IPS DF 4.7 (cell line): ENCODE measurements at regions not wholly inside any gene's neighbourhood (a gene's known extent, or its start where the extent isn't known, plus 50 kb on each side); places are given as distances from the start of the nearest gene placed in this dataset.

Experiments
- DNase-seq: peaks from one replicate; pipeline ENCODE4 v3.0.0-alpha.2; 2013; ENCODE audit warnings: low spot score; ENCODE audit errors: extremely low read depth

DNA sequence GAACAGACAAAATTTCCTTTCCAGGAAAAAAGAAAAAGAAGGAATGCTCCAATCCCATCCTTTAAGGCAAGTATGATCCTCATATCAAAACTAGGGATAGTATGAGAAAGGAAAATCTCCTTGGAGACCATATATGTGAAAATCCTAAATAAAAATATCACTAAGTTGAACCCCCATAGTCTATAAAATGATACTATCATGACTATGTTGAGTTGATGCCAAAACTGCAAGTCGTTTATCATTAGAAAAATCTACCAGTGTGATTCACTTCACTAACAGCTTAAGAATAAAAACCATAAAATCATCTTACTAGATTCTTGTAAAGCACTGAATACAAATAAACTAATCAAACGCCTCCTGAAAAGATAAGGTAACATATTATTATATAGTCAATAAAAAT, 76.6 kb upstream of the STXBP5 start:
- DNase-seq, result no peak

DNA sequence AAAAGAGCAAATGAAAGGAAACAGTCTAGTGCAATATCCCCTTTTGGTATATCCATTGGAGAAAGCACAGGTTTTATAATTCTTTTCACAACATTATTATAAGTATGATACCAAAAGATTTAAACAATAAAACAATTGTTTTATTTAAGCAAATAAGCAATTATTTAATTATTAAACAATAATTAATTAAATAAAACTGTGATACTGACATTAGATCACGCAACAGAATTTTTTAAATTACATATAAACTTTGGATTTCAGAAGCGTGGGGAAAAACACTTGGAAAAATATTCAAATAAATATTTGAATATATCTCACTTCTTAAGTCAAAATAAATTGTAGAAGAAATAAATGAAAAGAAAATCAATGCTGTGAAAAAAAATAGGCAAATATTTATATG, 76.2 kb upstream of the STXBP5 start:
- DNase-seq, result no peak

DNA sequence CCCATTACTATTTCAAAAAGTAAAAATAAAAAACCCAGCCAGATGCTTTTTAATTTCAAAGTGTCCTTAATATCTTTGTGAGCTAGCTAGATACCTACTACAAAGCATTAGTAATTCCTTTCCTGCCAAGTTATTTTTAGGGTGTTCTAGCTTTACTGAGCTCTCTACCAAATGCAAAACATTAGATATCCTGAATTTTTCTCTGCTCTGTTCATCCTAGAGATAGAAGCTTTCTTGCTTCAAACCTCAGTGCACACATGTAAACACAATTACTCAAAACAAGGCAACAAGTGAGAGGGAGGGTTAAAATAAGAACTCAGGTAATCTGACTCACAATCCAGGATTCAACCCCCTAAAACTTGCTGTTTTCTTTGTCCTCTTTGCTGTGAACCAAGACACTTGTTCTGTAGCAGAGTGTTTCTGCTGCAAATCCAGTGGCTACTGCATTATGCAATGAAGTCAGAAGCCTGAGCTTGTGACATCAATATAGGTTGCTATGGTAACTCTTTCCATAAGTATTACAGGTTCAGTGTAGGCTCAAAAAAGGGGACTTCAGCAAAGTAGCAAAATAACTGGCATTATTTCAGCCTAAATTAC, 72.6 kb upstream of the STXBP5 start:
- no peak for DNase-seq

DNA sequence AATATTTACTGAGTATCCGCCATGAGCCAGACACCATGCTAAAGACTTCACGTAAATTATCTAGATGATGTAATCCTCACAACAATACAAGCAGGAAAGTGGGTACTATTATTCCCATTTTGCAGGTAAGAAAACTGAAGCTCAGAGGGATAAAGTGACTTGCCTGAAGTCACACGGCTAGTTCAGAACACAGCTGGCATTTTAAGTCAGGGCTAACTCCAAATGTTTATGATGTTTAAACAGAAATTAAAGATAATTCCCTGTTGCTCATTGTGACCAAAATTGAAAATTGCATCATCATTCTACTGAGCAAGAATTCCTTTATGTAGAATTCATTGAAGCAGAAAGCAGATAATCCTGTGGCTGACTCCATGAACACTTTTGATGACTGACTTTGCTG, 71.3 kb upstream of the STXBP5 start:
- DNase-seq, result no peak

DNA sequence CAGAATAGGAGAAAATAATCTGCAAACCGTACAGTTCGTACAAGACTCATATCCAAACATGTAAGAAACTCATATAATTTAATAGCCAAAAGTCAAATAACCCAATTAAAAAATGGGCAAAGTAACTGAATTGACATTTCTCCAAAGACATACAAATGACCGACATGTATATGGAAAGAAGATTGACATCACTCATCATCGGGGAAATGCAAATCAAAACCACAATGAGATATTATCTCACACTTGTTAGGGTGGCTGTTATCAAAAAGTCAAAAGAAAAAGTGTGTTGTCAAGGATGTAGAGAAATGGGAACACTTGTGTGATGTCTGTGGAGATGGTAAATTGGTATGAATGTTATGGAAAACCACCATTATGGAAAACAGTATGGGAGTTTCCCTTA, 70.5 kb upstream of the STXBP5 start:
- DNase-seq, result no peak

DNA sequence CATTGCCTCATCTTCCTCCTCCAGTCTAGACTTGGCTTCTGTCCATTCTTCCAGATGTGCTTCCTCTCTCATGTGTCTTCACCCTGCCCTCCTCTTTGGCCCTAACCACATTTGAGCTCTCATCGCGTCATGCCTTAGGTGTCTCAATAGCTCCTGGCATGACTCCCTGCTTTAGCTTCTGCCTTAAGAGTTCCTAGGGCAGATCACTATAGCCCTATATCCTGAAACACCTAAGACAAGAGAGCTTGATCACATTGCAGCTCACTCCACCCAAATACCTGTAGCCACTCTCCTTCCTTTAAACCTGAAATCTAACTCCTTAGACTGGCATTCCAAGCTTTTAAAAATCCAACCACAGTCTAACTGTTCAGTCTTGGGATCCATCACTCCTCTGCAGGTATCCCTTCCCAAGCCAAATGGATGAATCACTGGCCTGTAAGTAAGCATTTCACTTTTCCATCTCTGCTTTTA, 69.0 kb upstream of the STXBP5 start:
- no peak for DNase-seq

DNA sequence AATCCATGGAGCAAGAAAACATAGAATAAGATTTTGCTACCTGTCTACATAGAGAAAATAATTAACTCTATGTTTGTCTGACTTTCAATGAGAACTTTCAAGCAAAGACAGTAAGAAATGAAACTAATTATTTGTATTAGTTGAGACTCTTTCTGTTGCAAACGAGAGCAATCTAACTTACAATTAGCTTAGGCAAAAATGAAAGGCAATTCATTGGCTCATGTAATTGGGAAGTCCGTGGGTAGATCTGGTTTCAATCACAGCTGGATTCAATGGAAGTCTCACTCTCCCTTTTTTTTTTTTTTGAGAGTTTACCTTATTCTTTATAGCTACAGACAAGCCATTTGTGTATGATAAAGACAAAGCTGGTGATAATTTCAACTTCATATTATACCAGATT, 68.2 kb upstream of the STXBP5 start:
- DNase-seq, result no peak

DNA sequence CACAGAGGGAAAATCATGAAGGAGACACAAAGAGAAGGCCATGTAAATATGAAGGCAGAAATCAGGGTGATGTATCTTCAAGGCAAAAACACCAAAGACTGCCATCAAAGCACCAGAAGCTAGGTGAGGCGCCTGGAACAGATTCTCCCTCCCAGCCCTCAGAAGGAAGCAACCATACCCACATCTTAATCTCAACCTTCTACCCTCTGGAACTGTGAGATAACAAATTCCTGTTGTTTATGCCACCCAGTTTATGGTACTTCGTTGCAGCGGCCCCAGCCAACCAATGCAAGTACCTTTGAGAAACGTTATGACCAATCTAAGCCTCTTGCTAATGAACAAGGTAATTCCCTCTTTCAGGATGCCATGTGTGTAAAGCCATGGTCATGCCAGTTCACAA, 66.2 kb upstream of the STXBP5 start:
- DNase-seq, result no peak

DNA sequence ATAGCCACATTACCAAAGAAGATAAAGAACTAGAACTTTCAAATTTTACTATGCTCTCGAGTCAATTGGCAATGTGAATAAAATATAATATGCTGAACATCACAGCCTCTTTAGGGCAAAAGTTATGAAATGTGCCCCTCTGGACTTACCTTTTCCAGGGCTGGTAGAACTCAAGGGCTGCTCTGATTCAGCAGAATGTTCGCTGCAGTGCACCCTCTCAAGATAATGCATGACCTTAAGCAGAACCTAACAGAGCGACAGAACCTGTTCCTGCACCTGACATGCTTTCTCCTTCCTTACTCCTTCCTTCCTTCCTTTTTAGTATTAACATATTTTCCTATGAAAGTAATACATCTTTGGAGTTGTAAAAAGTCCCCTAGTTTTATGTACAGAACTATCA, 65.4 kb upstream of the STXBP5 start:
- DNase-seq, result no peak

DNA sequence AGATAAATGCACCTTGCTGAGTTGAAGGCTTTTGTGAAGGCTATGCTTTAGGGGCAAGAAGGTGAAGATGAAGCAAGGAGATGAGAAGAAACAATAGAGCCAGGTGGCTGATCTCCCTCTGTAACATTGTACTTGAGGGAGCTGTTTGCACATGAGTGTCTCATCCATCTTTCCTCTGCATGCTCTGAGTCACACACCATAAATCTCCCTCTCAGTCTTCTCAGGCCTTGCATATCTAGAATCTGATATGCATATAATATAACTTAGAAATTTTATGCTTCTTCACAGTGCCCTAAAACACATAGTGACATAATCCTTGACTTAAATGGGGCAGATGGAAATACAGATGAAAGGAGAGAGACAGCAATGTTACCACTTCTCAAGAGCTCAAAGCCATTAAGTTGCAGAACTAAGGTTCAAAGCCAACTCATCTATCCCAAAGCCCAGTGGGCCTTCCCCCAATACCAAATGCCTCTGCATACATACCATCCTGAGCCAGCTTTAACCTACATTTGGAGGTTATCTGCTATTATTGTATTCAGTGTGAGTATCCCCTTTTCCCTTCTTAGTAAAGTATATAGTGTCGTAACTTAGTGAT, 62.4 kb upstream of the STXBP5 start:
- DNase-seq, result no peak

DNA sequence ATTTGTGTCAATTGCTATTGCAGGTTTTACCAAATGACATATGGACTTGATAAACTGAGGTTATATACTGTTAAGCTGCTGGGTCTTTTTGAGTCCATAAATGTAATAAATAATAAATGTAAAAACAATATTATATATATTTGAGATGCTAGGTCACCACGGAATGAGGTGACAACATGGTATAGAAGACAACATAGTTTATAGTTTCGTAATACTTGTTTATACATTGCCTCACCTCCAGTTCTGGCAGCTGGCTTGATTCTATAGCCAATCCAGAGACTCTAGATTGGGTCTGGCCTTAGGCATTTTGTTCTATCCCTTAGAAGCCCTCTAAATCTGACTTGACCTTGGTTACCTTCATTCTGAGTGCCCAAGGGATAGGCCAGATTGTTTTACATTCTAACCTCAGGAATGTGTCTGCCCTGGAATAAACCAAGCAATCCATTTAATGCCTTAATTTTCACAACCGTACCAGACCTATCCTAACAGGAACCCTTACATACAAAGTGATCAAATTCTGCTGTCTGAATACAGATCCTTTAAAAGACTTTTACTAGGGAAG, 61.5 kb upstream of the STXBP5 start:
- DNase-seq, result no peak

DNA sequence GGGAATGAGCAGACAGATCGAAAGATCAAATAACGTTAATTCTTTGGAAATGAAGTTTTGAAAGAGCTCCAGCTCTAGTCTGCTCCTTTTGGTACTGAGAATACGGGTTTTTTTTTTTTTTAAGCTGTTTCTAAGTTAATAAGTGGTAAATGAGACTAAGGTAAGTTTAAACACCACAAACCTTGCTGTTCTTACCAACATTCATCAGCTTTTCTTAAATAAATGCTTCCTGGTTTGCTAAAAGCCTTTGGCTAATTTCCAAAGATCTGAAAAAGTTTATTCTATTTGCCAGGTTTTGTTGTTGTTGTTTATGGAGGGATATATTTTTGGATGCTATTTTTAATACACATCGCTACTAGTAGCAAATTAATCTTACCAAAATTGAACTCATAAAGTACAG, 55.1 kb upstream of the STXBP5 start:
- no peak for DNase-seq

DNA sequence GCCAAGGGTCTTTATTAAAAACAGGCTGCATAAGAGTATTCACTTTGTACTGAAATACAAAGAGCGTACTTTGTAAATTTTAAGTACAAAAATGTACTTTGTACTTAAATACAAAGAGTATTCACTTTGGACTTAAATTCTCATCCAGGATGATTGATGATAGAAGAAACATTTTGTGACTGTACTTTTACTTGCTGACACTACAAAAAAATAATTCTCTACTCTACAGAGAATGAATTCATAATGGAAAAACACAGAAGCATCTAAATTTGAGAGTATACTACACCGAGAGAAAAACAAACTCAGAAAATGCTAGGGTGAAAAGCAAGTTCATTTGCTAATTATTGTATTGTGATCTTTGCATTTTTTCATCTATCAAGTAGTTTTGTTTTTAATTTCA, 54.4 kb upstream of the STXBP5 start:
- no peak for DNase-seq

DNA sequence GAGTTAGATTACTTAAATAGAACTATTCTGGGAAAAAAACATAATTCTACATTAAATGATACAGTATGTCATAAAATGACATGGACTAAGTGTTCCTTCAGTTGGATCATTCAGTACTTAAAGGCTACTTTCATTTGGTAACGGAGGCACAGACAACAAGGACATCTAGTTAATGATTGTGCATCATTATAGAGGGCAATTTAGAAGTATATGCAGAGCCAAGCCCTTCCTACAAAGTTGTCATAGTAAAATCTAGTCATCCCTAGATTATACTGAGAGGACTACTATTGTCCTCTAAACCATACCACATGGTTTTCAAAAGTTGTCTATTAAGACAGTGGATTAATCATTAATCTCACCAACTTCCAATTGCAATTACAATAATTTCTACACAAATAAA, 53.9 kb upstream of the STXBP5 start:
- DNase-seq, result no peak
